Ammon's horn (tissue), 1 donor: ENCODE measurements at regions not wholly inside any gene's neighbourhood (a gene's known extent, or its start where the extent isn't known, plus 50 kb on each side); places are given as distances from the start of the nearest gene placed in this dataset.

Source experiments
- DNase-seq: peaks from one replicate; pipeline ENCODE4 v3.0.0-alpha.2; 2016; ENCODE audit warnings: low spot score

GRCh38 chr2:106709229-106709628 lies 176.7 kb downstream of the ST6GAL2 start:
- no peak for DNase-seq

DNA sequence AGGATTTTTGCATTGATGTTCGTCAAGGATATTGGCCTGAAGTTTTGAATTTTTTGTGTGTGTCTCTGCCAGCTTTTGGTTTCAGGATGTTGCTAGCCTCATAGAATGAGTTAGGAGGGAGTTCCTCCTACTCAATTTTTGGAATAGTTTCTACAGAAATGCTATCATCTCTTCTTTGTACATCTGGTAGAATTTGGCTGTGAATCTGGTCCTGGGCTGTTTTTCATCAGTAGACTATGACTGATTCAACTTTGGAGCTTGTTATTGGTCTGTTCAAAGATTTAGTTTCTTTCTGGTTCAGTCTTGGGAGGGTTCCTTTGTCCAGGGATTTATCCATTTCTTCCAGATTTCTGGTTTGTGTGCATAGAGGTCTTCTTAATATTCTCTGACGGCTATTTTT lies 166.7 kb downstream of the ST6GAL2 start:
- no peak for DNase-seq

- DNase-seq = peak; percentile 10
These were observed 165.9 kb downstream of the ST6GAL2 start for GRCh38 chr2:106720026-106720425.

DNA sequence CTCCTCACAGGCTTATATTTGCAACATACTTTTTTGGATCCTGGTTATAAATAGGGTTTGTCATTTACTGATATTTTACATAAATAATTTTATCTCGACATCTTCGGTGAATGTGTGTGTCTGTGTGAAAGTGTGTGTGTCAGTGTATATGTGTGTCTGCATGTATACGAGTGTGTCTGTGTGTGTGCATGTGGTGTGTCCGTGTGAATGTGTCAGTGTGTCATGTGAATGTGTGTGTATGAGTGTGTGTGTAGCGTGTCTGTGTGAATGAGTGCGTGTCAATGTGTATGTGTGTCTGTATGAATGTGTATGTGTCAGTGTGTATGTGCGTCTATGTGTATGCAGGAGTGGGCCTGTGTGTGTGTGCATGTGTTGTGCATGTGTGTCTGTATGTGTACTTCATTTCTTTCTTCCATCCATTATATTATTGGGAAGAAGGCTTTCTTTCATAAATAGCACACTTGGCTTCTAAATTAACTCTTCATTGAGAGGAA lies 161.6 kb downstream of the ST6GAL2 start:
- DNase-seq = no peak

DNA sequence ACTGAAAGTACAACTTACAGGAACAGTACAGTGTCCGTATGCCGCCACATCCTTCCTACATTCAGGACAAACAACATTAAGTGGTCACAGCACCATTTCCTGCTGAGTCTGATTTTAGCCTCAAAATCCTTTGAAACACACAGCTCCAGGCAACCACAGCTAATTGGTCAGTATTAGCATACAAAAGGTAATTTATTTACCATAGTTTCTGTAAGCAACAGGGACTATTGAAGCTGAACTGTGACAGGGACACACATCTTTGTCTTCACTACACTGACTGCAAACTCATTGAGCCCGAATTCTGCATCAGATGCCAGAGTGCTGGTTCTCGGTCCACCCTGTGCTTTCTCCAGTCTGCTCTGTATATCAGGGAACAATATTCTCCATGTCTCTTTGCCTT lies 151.8 kb downstream of the ST6GAL2 start:
- DNase-seq = no peak

DNA sequence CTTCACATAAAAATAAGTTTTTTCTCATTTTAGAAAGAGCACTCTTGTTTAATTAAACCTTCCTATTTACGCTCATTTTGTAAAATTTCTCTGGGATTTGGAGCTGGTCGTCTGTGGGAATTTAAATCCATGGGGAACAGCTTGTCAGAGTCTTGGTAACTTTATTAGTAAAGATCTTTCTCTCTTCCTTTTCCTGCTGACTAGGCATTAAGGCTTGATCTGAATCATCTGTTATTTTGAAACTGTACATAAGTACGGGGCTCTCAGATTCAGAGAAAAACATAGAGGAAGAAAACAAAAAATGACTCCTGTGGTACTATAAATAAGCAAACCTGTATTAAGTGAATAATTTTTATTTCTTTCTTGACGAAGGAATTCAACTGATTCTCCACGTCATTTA lies 150.2 kb downstream of the ST6GAL2 start:
- no peak for DNase-seq

GRCh38 chr2:106736221-106736620 lies 149.7 kb downstream of the ST6GAL2 start:
- DNase-seq = no peak

DNA sequence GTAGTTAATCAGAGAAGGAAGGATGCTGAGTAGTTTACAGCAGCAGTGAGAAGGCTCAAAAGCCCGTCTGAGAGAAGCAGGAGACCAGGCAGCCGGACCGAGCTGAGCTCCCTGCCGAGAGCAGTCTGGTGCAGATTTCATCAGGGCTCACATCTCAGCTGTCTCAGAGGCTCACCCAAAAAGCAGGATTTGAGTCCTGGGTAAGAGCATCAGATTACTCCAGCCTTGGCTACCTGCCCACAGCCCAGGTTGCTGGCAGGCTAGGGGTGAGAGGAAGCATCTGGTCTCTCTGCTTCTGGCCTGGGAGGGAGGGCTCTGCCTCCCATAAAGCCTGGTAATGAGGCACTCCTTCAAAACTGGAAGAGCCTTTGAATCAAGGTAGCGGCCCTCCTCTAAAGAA lies 140.5 kb downstream of the ST6GAL2 start:
- no peak for DNase-seq

- DNase-seq = no peak
These were observed 136.1 kb downstream of the ST6GAL2 start for GRCh38 chr2:106749823-106750222.
